SK-N-SH (cell line): ENCODE measurements at regions not wholly inside any gene's neighbourhood (a gene's known extent, or its start where the extent isn't known, plus 50 kb on each side); places are given as distances from the start of the nearest gene placed in this dataset.

ENCODE experiments used
- CTCF ChIA-PET: fragments of 300-600, 350-600 bp; formaldehyde crosslinking; extraction: SDS; loops from one replicate; lab custom pipeline; 2021; lab: Yijun Ruan, JAX
- POLR2A ChIA-PET: fragments of 350-600 bp; sonication (Branson Sonifier 250); formaldehyde crosslinking; extraction: SDS; loops from one replicate; lab custom pipeline; 2020; ENCODE audit warnings: antibody characterized with exemption, inconsistent platforms; lab: Yijun Ruan, JAX
- DNase-seq: peaks from one replicate; pipeline ENCODE4 v3.0.0; 2012
- H2AFZ ChIP-seq: fragments of 200-600 bp; sonication (generic); 2 replicates; pipeline ENCODE4 v1.8.1; 2016; ENCODE audit warnings: antibody characterized with exemption, mild to moderate bottlenecking, low read depth
- H3F3A ChIP-seq: fragments of 200-600 bp; sonication (generic); replicated peaks from 2 replicates; pipeline ENCODE3; 2016; ENCODE audit warnings: antibody characterized with exemption, mild to moderate bottlenecking; ENCODE audit not compliant: insufficient read depth
- H3K27ac ChIP-seq, 2 experiments: fragments of 200-500 bp in 1 of 2; fragments of 200-600 bp in 1 of 2; sonication (Bioruptor generic) in 1 of 2; sonication (generic), shearing (Covaris generic) in 1 of 2; 2 replicates each; pipeline versions ENCODE4 v1.5.1 to v1.6.1; 2014 to 2016; ENCODE audit warnings: low read depth in 2 of 2, inconsistent platforms in 1 of 2, low read length in 1 of 2, mild to moderate bottlenecking in 1 of 2, mixed read lengths in 1 of 2
- H3K27me3 ChIP-seq: fragments of 200-600 bp; sonication (generic), shearing (Covaris generic); 2 replicates; pipeline ENCODE4 v1.6.1; 2016; ENCODE audit warnings: mixed run types; ENCODE audit not compliant: insufficient read depth
- H3K36me3 ChIP-seq, 2 experiments: fragments of 200-500 bp in 1 of 2; fragments of 200-600 bp in 1 of 2; sonication (Bioruptor generic) in 1 of 2; sonication (generic) in 1 of 2; replicated peaks in 1 of 2; 2 replicates each; pipeline versions ENCODE3 to v1.5.1; 2014 to 2016; ENCODE audit warnings: low read length in 1 of 2, mild to moderate bottlenecking in 1 of 2; ENCODE audit not compliant: insufficient read depth in 2 of 2, control insufficient read depth in 1 of 2
- H3K4me1 ChIP-seq, 2 experiments: fragments of 200-500 bp in 1 of 2; fragments of 200-600 bp in 1 of 2; sonication (Bioruptor generic) in 1 of 2; sonication (generic), shearing (Covaris generic) in 1 of 2; 2 replicates each; pipeline versions ENCODE4 v1.5.1 to v1.6.1; 2014 to 2016; ENCODE audit warnings: low read depth in 1 of 2, low read length in 1 of 2, mixed run types in 1 of 2; ENCODE audit not compliant: insufficient read depth in 2 of 2, control insufficient read depth in 1 of 2
- H3K4me2 ChIP-seq: fragments of 200-600 bp; sonication (generic), shearing (Covaris generic); 2 replicates; pipeline ENCODE4 v1.6.1; 2017; ENCODE audit warnings: mixed run types
- H3K4me3 ChIP-seq, 2 experiments: fragments of 200-500 bp in 1 of 2; fragments of 200-600 bp in 1 of 2; sonication (Bioruptor generic) in 1 of 2; sonication (generic), shearing (Covaris generic) in 1 of 2; 2 replicates each; pipeline versions ENCODE4 v1.5.1 to v1.8.1; 2014 to 2016; ENCODE audit warnings: low read depth in 2 of 2, inconsistent platforms in 1 of 2, low read length in 1 of 2, mild to moderate bottlenecking in 1 of 2, mixed read lengths in 1 of 2, moderate library complexity in 1 of 2
- H3K79me2 ChIP-seq: fragments of 200-600 bp; sonication (generic); 2 replicates; pipeline ENCODE4 v1.8.1; 2017; ENCODE audit warnings: mild to moderate bottlenecking; ENCODE audit not compliant: insufficient read depth
- H3K9ac ChIP-seq: fragments of 200-600 bp; sonication (generic); 2 replicates; pipeline ENCODE4 v1.6.1; 2017; ENCODE audit warnings: mixed run types
- H3K9me2 ChIP-seq: fragments of 200-600 bp; sonication (generic); 2 replicates; pipeline ENCODE4 v1.6.1; 2017; ENCODE audit warnings: mixed run types
- H3K9me3 ChIP-seq: fragments of 200-600 bp; sonication (generic); 2 replicates; pipeline ENCODE4 v1.6.1; 2017; ENCODE audit warnings: mixed run types, mild to moderate bottlenecking, moderate library complexity
- H4K20me1 ChIP-seq: fragments of 200-600 bp; sonication (generic); 2 replicates; pipeline ENCODE4 v1.6.1; 2017; ENCODE audit warnings: mild to moderate bottlenecking, mixed run types; ENCODE audit not compliant: insufficient read depth
- EP300 ChIP-seq, 2 experiments: IDR thresholded peaks; 2 replicates each; pipeline versions ENCODE4 v1.4.0 to v1.6.1; 2012; ENCODE audit warnings: borderline replicate concordance in 1 of 2, low read depth in 1 of 2, low read length in 1 of 2
- FOXJ3 ChIP-seq: sonication (generic); formaldehyde crosslinking; IDR thresholded peaks from 2 replicates; pipeline ENCODE4 v1.5.1; 2020; ENCODE audit warnings: mild to moderate bottlenecking, missing genetic modification reagents
- GABPA ChIP-seq: IDR thresholded peaks from 2 replicates; pipeline ENCODE4 v1.4.0; 2012; ENCODE audit warnings: low read depth, mild to moderate bottlenecking
- MEF2A ChIP-seq: IDR thresholded peaks from 2 replicates; pipeline ENCODE4 v1.4.0; 2012; ENCODE audit warnings: low read depth, borderline replicate concordance
- MXI1 ChIP-seq: IDR thresholded peaks from 2 replicates; pipeline ENCODE4 v1.6.1; 2012; ENCODE audit warnings: mild to moderate bottlenecking, low read depth, low read length, improper control_type of control experiment
- RAD21 ChIP-seq: IDR thresholded peaks from 2 replicates; pipeline ENCODE4 v1.6.1; 2012; ENCODE audit warnings: mild to moderate bottlenecking, low read length
- RCOR1 ChIP-seq: fragments of 150-350 bp; IDR thresholded peaks from 2 replicates; pipeline ENCODE4 v1.6.1; 2017; ENCODE audit warnings: antibody characterized with exemption, low read length
- RXRA ChIP-seq: IDR thresholded peaks from 2 replicates; pipeline ENCODE4 v1.4.0; 2012; ENCODE audit warnings: low read depth, mild to moderate bottlenecking, borderline replicate concordance
- SMC3 ChIP-seq: IDR thresholded peaks from 2 replicates; pipeline ENCODE4 v1.6.1; 2012; ENCODE audit warnings: low read depth, low read length, improper control_type of control experiment
- TCF12 ChIP-seq: IDR thresholded peaks from 2 replicates; pipeline ENCODE4 v1.4.0; 2012
- TEAD4 ChIP-seq: IDR thresholded peaks from 2 replicates; pipeline ENCODE4 v1.4.0; 2012; ENCODE audit warnings: mild to moderate bottlenecking, borderline replicate concordance; ENCODE audit not compliant: insufficient read depth
- WGBS: methylation state at CpG from one replicate; pipeline ENCODE4 v1.1.6; 2017; ENCODE audit warnings: low lambda C conversion rate; 5-methylcytosine and 5-hydroxymethylcytosine counted together
- TF ChIP-seq, protein P1 (sequence below): IDR thresholded peaks from 2 replicates; pipeline ENCODE4; 2012
- TF ChIP-seq, protein P2 (sequence below): fragments of 150-350 bp; IDR thresholded peaks from 2 replicates; pipeline ENCODE4 v1.6.1; 2017; ENCODE audit warnings: antibody characterized with exemption, low read length, low read depth, borderline replicate concordance
- TF ChIP-seq, protein P3 (sequence below): fragments of 150-350 bp; IDR thresholded peaks from 2 replicates; pipeline ENCODE4 v1.6.1; 2016; ENCODE audit warnings: mild to moderate bottlenecking, low read depth, low read length
- TF ChIP-seq, protein P4 (sequence below): IDR thresholded peaks from 2 replicates; pipeline ENCODE4 v1.6.1; 2012; ENCODE audit warnings: mild to moderate bottlenecking, low read depth, low read length, moderate library complexity

DNA sequence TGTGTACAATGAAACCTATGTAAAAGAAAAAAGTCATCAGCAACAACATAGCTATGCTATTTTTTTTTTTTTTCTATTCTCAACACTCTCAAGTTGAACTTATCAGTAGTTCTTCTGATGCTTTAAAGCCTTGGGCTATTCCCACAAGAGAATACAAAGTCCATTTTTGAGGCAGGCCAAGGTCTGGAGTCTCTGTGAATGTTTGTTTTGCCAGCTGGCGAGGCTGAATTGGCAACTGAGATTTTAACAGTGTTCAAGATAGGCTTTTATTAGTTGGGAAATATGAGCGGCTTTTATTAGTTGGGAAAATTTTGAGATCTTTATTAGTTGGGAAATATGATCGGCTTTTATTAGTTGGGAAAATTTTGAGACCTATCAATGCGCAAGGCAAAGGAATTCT lies 336.6 kb downstream of the SLITRK2 start:
- Histone ChIP-seq H3K36me3 (no peaks in the 10 kb centered on the region), H3K27me3 (no peaks in the 10 kb centered on the region), H3K4me2 (no peak overlapping the region), H2AFZ (no peak overlapping the region), H3K27ac (no peak overlapping the region), H3K79me2 (no peaks in the 10 kb centered on the region), H4K20me1 (no peaks in the 10 kb centered on the region), H3K9me2 (no peaks in the 10 kb centered on the region), H3K9ac (no peak overlapping the region), H3K9me3 (no peaks in the 10 kb centered on the region), H3K4me3 (no peak overlapping the region), H3K4me1 (no peaks in the 10 kb centered on the region), H3F3A (no peaks in the 10 kb centered on the region)
- no peak for TF ChIP-seq RXRA
- TF ChIP-seq GABPA: no peak
- TF ChIP-seq, protein P1, sequence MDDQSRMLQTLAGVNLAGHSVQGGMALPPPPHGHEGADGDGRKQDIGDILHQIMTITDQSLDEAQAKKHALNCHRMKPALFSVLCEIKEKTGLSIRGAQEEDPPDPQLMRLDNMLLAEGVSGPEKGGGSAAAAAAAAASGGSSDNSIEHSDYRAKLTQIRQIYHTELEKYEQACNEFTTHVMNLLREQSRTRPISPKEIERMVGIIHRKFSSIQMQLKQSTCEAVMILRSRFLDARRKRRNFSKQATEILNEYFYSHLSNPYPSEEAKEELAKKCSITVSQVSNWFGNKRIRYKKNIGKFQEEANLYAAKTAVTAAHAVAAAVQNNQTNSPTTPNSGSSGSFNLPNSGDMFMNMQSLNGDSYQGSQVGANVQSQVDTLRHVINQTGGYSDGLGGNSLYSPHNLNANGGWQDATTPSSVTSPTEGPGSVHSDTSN: no peak
- TF ChIP-seq TEAD4: no peak
- TF ChIP-seq, protein P2, sequence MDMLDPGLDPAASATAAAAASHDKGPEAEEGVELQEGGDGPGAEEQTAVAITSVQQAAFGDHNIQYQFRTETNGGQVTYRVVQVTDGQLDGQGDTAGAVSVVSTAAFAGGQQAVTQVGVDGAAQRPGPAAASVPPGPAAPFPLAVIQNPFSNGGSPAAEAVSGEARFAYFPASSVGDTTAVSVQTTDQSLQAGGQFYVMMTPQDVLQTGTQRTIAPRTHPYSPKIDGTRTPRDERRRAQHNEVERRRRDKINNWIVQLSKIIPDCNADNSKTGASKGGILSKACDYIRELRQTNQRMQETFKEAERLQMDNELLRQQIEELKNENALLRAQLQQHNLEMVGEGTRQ: no peak
- TF ChIP-seq MEF2A: no peak
- no peak for TF ChIP-seq RCOR1
- TF ChIP-seq MXI1: no peak
- TF ChIP-seq FOXJ3 (CRISPR knock-in tag): no peak
- TF ChIP-seq, protein P3, sequence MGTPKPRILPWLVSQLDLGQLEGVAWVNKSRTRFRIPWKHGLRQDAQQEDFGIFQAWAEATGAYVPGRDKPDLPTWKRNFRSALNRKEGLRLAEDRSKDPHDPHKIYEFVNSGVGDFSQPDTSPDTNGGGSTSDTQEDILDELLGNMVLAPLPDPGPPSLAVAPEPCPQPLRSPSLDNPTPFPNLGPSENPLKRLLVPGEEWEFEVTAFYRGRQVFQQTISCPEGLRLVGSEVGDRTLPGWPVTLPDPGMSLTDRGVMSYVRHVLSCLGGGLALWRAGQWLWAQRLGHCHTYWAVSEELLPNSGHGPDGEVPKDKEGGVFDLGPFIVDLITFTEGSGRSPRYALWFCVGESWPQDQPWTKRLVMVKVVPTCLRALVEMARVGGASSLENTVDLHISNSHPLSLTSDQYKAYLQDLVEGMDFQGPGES: no peak
- no peak for TF ChIP-seq RAD21
- TF ChIP-seq SMC3: no peak
- TF ChIP-seq EP300 (IDR thresholded peaks at IDR 0.05; ENCODE audit: borderline replicate concordance in 1 of 2, low read depth in 1 of 2, low read length in 1 of 2): no peak
- TF ChIP-seq TCF12: no peak
- TF ChIP-seq, protein P4, sequence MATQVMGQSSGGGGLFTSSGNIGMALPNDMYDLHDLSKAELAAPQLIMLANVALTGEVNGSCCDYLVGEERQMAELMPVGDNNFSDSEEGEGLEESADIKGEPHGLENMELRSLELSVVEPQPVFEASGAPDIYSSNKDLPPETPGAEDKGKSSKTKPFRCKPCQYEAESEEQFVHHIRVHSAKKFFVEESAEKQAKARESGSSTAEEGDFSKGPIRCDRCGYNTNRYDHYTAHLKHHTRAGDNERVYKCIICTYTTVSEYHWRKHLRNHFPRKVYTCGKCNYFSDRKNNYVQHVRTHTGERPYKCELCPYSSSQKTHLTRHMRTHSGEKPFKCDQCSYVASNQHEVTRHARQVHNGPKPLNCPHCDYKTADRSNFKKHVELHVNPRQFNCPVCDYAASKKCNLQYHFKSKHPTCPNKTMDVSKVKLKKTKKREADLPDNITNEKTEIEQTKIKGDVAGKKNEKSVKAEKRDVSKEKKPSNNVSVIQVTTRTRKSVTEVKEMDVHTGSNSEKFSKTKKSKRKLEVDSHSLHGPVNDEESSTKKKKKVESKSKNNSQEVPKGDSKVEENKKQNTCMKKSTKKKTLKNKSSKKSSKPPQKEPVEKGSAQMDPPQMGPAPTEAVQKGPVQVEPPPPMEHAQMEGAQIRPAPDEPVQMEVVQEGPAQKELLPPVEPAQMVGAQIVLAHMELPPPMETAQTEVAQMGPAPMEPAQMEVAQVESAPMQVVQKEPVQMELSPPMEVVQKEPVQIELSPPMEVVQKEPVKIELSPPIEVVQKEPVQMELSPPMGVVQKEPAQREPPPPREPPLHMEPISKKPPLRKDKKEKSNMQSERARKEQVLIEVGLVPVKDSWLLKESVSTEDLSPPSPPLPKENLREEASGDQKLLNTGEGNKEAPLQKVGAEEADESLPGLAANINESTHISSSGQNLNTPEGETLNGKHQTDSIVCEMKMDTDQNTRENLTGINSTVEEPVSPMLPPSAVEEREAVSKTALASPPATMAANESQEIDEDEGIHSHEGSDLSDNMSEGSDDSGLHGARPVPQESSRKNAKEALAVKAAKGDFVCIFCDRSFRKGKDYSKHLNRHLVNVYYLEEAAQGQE: no peak
- 27% methylated on average over 4 of the region's 4 CpGs for WGBS
- CTCF ChIA-PET: no interaction called here
- DNase-seq: no peak
- POLR2A ChIA-PET: no interaction called here
